ENCODE measurements at regions not wholly inside any gene's neighbourhood (a gene's known extent, or its start where the extent isn't known, plus 50 kb on each side); places are given as distances from the start of the nearest gene placed in this dataset.

DNA sequence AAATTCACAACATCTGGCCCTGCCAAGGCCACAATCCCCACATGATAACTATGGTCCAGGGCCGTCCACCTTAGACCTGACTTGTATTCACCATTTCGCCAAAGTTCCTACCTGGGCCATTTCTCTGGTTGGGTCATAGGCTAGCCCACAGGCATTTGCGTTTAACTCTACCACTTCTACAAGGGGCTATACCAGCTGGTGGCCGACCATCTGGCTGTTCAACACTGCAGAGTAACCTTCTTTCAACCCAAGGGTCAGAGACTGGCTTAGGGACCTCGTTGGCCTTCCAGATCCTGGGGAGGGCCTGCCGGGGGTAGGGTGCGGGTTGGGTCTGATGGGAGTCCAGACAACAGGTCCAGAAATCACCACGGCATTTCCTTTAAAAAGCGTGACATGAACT lies 242.3 kb upstream of the C16orf82 start:
- BruUV-seq (replicated peaks) = no TSS peak
- no peak for TF ChIP-seq ELF1 (IDR thresholded peaks at IDR 0.05; ENCODE audit: borderline replicate concordance, low read depth)
- TF ChIP-seq EGR1 (IDR thresholded peaks at IDR 0.05; ENCODE audit: low read depth) = no peak
- no peak for TF ChIP-seq CTCF (IDR thresholded peaks at IDR 0.05 in 2 of 3, conservative IDR thresholded peaks at IDR 0.05 in 1 of 3; ENCODE audit: borderline replicate concordance in 1 of 3, insufficient read depth in 1 of 3, low read depth in 2 of 3, low read length in 2 of 3)
- TF ChIP-seq SRF (IDR thresholded peaks at IDR 0.05; ENCODE audit: low read depth) = no peak
- TF ChIP-seq ZFX (IDR thresholded peaks at IDR 0.05) = no peak
- TF ChIP-seq ZNF274 (IDR thresholded peaks at IDR 0.05; ENCODE audit: low read depth, low read length) = no peak
- TF ChIP-seq ATF3 (IDR thresholded peaks at IDR 0.05) = no peak
- no peak for TF ChIP-seq POLR2AphosphoS5 (IDR thresholded peaks at IDR 0.05; ENCODE audit: low read depth, low read length)
- no peak for TF ChIP-seq REST (IDR thresholded peaks at IDR 0.05; ENCODE audit: low read depth)
- no peak for TF ChIP-seq EZH2 (IDR thresholded peaks at IDR 0.05)
- TF ChIP-seq POLR2A (IDR thresholded peaks at IDR 0.05; ENCODE audit: borderline replicate concordance, extremely low read depth, insufficient read depth, insufficient read length) = no peak
- TF ChIP-seq JUND (IDR thresholded peaks at IDR 0.05) = no peak
- TF ChIP-seq RAD21 (IDR thresholded peaks at IDR 0.05; ENCODE audit: low read depth) = no peak
- TF ChIP-seq SIN3A (IDR thresholded peaks at IDR 0.05; ENCODE audit: low read depth) = no peak
- no peak for TF ChIP-seq SP1 (IDR thresholded peaks at IDR 0.05; ENCODE audit: low read depth)
- TF ChIP-seq CBX3 (IDR thresholded peaks at IDR 0.05; ENCODE audit: low read depth) = no peak
- no peak for TF ChIP-seq TCF7L2 (IDR thresholded peaks at IDR 0.05; ENCODE audit: borderline replicate concordance, extremely low read depth, insufficient read depth, insufficient read length)
- TF ChIP-seq YY1 (IDR thresholded peaks at IDR 0.05; ENCODE audit: extremely low read depth, insufficient replicate concordance, low read depth, low read length) = no peak
- no peak for TF ChIP-seq FOSL1 (IDR thresholded peaks at IDR 0.05; ENCODE audit: low read depth)
- DNase-seq (ENCODE audit: low read depth, low spot score) = no peak

More for the DNA sequence above, 242.3 kb upstream of the C16orf82 start:
- Histone ChIP-seq H3K9ac (ENCODE audit: low read length) (no peak overlapping the region), H3K79me2 (ENCODE audit: insufficient read depth, low read length) (no peaks in the 10 kb centered on the region), H3K9me3 (ENCODE audit: control insufficient read depth in 1 of 2, insufficient read depth in 1 of 2, low read depth in 1 of 2, low read length in 2 of 2) (no peaks in the 10 kb centered on the region), H3K4me3 (replicated peaks in 1 of 2; ENCODE audit: low read depth in 1 of 2, low read length in 2 of 2) (no peak overlapping the region), H3K4me2 (ENCODE audit: low read length) (no peak overlapping the region), H3K9me2 (ENCODE audit: insufficient read depth) (no peaks in the 10 kb centered on the region), H3K4me1 (ENCODE audit: control insufficient read depth in 1 of 2, insufficient read depth in 2 of 2, low read length in 2 of 2) (no peaks in the 10 kb centered on the region), H4K20me1 (ENCODE audit: insufficient read depth) (no peaks in the 10 kb centered on the region), H3K27me3 (ENCODE audit: insufficient read depth, low read length) (peaks cover 35% of the 10 kb centered on the region), H3K27ac (ENCODE audit: low read depth, low read length) (no peak overlapping the region), H2AFZ (ENCODE audit: low read depth, low read length, poor library complexity, severe bottlenecking) (no peak overlapping the region), H3K36me3 (ENCODE audit: control insufficient read depth in 1 of 2, insufficient read depth in 2 of 2, low read length in 2 of 2) (no peaks in the 10 kb centered on the region)
- RAD21 ChIA-PET (ENCODE audit: low non-redundant PET in 1 of 2, low total read pairs in 2 of 2, uncharacterized antibody in 2 of 2, unreplicated experiment in 2 of 2) = no interaction called here
- CTCF ChIA-PET = no interaction called here
- no peak for ATAC-seq
- POLR2A ChIA-PET = no interaction called here
- intact Hi-C loops (cut with micrococcal nuclease) = no loop called here
